ENCODE measurements at regions not wholly inside any gene's neighbourhood (a gene's known extent, or its start where the extent isn't known, plus 50 kb on each side); places are given as distances from the start of the nearest gene placed in this dataset.

DNA sequence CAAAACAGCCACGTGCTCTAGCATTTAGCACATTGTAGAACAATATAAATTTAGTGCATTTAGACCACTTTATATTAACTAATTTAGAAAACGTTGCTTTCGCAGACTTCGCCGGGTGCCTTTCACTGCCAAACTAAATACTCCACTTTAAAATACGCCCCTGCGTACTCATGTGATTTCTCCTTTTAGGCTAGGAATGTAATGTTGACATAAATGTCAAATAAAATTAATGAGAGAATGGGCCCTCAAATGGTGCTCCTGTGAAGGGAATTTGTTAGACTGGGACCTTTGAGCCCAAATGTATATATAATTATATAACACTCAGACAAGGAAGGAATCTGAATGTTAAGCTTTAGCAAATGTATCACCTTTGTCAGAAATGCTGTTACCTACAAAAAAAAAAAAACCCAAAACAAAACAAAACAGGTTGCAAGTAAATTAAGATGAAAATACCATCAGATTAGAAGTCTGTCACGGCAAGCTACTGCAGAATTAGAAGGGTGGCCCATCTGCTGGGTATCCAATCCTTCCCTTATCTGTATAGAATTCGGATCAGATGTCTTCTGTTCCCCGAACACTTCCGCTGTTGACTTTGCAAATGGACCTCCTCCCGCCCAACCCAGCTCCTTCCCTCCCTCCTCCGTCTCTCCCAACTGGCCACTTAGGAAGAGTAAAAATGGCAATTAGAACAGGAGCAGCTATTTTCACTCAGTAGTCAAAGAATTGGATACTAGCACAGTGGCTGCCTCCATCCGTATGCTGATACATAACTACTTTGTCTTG is 159.3 kb upstream of the FOXN3 start:
- TF ChIP-seq, protein P1, sequence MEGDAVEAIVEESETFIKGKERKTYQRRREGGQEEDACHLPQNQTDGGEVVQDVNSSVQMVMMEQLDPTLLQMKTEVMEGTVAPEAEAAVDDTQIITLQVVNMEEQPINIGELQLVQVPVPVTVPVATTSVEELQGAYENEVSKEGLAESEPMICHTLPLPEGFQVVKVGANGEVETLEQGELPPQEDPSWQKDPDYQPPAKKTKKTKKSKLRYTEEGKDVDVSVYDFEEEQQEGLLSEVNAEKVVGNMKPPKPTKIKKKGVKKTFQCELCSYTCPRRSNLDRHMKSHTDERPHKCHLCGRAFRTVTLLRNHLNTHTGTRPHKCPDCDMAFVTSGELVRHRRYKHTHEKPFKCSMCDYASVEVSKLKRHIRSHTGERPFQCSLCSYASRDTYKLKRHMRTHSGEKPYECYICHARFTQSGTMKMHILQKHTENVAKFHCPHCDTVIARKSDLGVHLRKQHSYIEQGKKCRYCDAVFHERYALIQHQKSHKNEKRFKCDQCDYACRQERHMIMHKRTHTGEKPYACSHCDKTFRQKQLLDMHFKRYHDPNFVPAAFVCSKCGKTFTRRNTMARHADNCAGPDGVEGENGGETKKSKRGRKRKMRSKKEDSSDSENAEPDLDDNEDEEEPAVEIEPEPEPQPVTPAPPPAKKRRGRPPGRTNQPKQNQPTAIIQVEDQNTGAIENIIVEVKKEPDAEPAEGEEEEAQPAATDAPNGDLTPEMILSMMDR (IDR thresholded peaks at IDR 0.05; ENCODE audit: insufficient read depth, low read length, poor library complexity, severe bottlenecking) = no peak
- TF ChIP-seq EZH2phosphoT487 (conservative IDR thresholded peaks at IDR 0.05; ENCODE audit: low read length) = no peak

Data from SU-DHL-6 (cell line).